ENCODE measurements at regions not wholly inside any gene's neighbourhood (a gene's known extent, or its start where the extent isn't known, plus 50 kb on each side); places are given as distances from the start of the nearest gene placed in this dataset.

- no peak for DNase-seq (ENCODE audit: low read depth)
These were observed 398.6 kb upstream of the ADAMTSL1 start for GRCh38 chr9:18075253-18075952.

- DNase-seq (ENCODE audit: low read depth): no peak
These were observed 395.8 kb upstream of the ADAMTSL1 start for GRCh38 chr9:18077941-18078678.

GRCh38 chr9:18092138-18092537 is 381.8 kb upstream of the ADAMTSL1 start:
- no peak for DNase-seq (ENCODE audit: low read depth)

DNA sequence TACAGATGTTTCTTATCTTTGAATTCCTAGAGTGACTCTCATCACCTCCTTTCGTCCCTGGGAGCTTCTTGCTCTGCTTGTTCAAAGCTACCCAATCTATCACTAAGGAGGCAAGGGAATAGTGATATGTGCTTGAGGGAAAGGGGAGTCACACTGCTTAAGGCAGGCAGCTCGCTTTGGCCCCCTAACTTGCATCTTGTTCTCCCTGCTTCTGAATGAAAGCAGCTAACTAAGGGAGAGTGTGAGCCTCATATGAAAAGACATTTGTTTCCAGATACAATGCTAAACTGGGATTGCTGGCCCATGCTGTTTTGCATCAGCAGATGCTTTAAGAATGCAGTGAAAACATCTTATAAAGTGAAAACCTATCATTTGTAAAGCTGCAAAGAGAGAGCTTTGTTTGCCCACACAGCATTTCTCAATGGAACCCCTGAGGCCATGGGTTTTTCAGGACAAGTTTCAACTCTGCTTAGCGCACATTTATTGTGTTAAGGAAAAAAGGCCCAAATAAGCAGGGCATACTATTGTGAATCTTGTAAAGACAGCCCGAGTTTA is 367.9 kb upstream of the ADAMTSL1 start:
- DNase-seq (ENCODE audit: low read depth): no peak

GRCh38 chr9:18109675-18110074 is 364.3 kb upstream of the ADAMTSL1 start:
- no peak for DNase-seq (ENCODE audit: low read depth)

DNA sequence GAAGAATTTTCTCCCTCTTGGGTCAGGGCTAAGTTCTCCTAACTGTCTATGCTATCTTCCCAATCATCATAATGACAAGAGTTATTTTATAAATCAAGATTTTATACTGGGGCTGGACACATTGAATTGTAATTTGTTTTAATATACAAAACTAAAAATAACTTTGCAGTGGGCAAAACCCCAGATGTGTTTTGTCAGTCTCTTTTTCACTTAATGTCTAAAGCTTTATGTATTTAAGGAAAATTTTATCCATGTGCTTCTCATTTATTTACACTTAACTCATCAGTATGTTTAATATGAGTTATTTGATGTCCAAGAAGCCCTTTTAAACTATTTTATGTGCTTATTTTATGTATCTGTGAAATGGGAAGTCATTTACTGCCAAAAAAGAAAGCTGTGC is 362.8 kb upstream of the ADAMTSL1 start:
- DNase-seq (ENCODE audit: low read depth): no peak

DNA sequence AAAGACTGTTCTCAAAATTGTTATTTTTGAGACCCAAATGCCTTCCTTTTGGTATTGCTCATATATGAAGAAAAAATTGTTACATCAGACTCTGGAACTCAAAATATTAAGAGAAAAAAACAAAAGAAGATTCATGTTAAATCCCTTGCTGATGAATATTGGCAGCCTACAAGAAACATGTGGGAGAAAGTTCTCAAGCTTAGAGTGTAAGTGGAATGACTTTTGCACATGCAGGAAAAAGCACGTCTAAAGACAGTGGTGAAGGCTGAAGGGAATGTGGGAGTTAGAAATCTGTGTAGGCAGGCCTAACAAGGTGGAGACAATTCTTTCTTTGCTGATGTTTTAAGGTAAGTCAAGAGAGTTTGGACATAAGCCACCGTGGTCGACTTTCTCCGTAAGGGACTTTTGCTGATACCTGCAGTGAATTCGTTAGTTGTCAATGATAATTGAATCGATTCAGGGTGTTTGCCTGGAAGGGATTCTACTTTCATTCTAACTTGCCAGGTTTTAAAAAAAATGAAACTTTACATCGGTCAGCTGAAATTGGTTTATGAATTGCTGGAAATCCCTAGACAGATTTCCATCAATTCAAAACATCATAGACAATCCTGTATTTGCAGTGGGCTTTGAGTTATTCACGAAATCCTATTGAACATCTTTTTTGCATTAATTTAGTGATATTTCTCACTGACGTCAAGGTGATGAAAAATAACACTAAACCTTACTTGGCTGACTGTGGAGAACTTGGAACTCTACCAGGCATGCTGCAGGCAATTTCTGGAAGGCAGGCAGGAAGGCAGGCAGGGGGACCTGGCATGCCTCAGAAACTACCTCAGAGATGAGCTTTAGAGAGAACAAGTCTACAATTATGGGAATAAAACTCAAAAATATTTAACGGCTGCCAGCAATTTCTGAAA is 359.1 kb upstream of the ADAMTSL1 start:
- no peak for DNase-seq (ENCODE audit: low read depth)

DNA sequence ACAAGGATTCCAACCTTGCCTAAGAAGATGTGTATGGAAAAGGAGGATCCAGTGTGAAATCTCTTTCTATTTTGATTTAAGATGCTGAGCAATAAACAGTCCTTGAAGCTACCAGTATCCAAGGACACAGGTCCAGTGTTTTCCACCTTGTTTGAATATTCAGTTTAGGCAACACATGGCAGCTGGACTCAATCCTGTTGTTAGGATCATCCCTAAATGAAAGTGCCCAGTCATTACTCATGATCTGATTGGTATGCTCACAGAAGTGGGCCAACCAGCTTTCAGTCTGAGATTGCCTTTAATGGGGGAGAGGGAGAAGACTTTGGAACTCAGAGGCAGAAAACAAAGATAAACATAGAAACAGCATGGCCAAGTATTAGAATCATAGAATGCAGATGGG is 355.7 kb upstream of the ADAMTSL1 start:
- no peak for DNase-seq (ENCODE audit: low read depth)

DNA sequence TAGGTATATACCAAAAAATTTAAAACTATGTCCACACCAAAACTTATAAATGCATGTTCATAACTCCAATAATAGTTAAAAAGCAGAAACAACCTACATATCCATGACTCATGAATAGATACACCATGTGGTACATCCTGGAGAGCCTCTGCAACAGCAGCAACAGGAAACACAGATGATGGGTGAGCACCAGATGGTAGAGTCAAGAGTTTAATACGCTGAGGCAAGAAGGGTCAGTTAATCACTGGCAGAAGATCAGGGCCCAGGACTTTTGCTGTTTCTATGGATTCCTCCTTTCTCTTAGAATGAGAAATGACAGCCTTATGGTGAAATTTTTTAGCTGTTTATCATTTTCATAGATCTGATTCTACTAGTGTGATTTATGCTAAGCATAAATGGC is 351.8 kb upstream of the ADAMTSL1 start:
- no peak for DNase-seq (ENCODE audit: low read depth)

- no peak for DNase-seq (ENCODE audit: low read depth)
These were observed 349.2 kb upstream of the ADAMTSL1 start for GRCh38 chr9:18124760-18125159.

DNA sequence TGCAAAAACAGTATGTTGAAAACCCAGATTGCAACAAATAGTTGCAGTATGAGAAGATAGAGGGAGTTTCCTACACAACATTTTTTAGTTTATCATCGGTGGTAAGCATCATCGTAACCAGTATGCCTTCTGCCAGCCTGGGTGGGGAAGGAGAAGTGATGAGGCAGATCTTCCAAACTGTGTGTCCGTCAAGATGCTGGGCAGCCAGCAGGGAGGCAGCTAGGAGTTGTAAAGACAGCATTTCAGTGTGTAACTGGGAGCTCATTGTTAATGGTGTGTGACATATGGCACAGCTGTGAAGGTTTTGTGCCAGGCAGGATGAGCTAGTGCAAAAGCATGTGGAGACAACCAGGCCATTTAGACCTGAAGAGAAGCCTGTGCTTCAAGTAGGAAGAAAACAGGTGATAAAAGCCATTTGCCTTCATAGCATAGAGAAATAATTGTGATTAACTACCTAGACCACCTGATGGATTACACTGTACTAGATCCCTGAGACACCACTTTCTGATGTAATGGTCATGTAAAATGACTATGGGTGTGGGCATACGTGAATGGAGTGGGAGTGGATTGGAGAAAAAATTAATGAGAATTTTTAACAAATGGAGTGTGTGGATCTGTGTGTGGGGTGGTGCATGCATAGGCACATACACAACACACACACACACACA is 347.0 kb upstream of the ADAMTSL1 start:
- no peak for DNase-seq (ENCODE audit: low read depth)

DNA sequence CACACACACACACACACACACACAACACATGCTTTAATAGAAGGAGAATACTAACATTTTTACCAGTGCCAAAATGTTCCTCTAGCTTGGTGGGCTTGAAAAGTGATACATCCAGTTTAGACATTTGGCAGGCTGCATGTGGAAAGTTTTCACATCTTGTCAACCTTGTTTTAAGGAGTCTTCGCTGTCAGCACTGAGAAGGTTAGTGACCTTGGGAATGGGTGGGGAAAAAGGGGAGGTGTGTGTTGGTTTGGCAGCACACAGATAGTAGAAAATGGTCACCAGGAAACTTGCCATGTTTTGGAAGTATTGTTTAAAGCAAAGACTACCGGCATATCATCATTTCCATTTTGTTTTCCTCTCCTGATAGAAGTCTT is 346.5 kb upstream of the ADAMTSL1 start:
- DNase-seq (ENCODE audit: low read depth): no peak

DNA sequence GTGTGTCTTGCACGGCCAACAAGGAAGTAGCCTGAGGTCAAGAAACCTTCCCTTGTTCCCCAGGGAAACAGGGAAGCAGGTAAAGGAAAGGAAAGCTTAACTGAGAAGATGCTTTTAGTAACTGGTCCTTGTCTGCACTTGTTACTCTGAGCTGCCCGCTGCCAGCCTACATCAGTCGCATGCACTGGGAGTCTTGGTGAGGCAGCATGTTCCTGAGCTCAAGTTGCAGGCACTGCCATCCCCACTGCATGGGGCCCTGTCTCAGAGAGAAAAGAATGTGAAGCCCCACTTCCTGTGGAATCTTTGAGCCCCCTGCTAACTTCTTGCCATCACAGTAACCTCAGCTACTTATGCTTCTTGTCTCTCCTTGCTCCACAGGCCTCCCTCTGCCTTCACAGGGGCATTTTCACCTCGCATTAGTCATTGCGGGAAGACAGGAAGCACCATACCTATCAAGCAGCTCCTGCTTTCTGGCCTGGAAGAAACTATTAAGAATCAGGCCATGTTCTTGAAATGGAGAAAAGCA is 344.1 kb upstream of the ADAMTSL1 start:
- no peak for DNase-seq (ENCODE audit: low read depth)

GRCh38 chr9:18136354-18136994 is 337.5 kb upstream of the ADAMTSL1 start:
- no peak for DNase-seq (ENCODE audit: low read depth)

DNA sequence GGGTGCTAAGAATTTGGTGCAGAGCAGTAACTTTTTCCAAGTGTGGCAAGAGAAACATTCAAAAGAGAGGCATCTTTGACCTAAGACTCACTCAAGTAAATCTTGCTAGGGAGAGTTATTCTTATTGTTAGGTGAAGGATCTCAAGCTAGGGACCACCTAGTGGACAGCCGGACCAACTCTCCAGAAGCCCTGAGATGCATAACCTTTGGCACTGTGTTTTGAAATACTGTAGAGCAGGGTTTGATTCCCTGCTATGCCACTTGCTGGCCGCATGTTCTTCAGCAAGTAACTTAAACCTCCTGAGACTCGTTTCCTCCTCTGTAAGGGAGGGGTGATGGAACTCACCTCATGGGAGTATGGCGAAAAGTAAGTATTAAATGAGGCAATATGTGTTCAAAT is 336.1 kb upstream of the ADAMTSL1 start:
- no peak for DNase-seq (ENCODE audit: low read depth)

DNA sequence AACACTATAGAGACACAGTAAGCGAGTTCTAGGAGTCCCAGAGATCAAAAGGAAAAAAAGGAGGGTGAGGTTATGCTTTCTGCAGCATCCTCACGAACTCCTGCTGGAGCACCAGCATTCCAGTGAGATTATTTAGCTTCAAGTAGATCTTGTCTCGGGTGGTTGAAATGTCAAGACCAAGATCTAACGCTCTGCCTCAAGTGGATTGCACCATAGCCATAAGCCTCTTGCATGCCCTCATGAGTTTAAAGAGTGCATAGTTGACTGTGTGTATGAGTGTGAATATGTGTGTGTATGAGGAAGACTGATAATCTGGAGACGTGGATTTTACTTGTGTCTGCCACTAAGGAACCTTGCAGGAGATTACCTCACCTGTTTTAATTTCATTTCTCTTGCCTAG is 335.3 kb upstream of the ADAMTSL1 start:
- DNase-seq (ENCODE audit: low read depth): no peak

- DNase-seq (ENCODE audit: low read depth): no peak
These were observed 332.3 kb upstream of the ADAMTSL1 start for GRCh38 chr9:18141681-18142080.

- DNase-seq (ENCODE audit: low read depth): no peak
These were observed 330.7 kb upstream of the ADAMTSL1 start for GRCh38 chr9:18143073-18143745.

- no peak for DNase-seq (ENCODE audit: low read depth)
These were observed 327.6 kb upstream of the ADAMTSL1 start for GRCh38 chr9:18146329-18146728.

DNA sequence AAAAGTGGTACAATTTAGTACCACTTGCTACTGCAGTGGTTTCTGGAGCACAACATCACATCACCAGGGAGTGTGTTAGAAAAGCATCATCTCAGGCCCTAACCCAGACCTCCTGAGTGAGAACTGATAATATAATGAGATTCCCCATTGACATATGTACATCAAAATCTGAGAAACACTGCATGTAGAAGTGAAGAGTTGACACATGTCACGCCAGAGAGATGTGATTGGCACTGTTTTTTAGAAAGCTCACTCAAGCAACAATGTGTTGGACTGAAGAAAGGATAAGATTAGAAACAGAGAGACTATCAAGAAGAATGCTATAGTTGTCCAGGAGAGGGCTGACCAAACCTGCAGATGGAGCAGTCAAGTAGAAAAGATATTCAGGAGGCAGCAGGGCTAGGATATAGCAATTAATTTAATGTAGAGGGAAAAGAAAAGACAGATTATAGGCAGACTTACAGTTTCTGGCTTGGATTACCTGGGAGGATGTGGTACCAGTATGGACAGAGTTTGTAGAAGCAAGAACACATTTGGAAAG is 324.4 kb upstream of the ADAMTSL1 start:
- DNase-seq (ENCODE audit: low read depth): no peak

Measured in stimulated activated CD8-positive, alpha-beta memory T cell treated with anti-CD3 and anti-CD28 coated beads, Interleukin-12 subunit alpha, Interleukin-12 subunit beta, amount 100 ng/mL, for 4 hours (primary cell).